ENCODE measurements at regions not wholly inside any gene's neighbourhood (a gene's known extent, or its start where the extent isn't known, plus 50 kb on each side); places are given as distances from the start of the nearest gene placed in this dataset.

GRCh38 chr5:28567048-28567447 is 1528.7 kb upstream of the CDH9 start:
- Histone ChIP-seq H3K14ac (ENCODE audit: insufficient read depth, low read length) (no peak overlapping the region), H2BK5ac (ENCODE audit: insufficient read length, low read length) (no peak overlapping the region), H4K8ac (replicated peaks; ENCODE audit: insufficient read length, low read depth, low read length) (no peak overlapping the region), H3K9ac (ENCODE audit: extremely low read depth, insufficient read length, low read length) (no peak overlapping the region), H2BK15ac (ENCODE audit: low read depth, low read length) (no peak overlapping the region), H3K4ac (ENCODE audit: low read depth, low read length) (no peak overlapping the region), H2BK12ac (ENCODE audit: insufficient read length, low read depth, low read length) (no peak overlapping the region), H3K4me2 (ENCODE audit: insufficient read depth, insufficient read length, low read length) (no peak overlapping the region), H3T11ph (ENCODE audit: low read length) (no peak overlapping the region), H3K4me1 (ENCODE audit: insufficient read depth, low read length) (no peaks in the 10 kb centered on the region), H4K91ac (ENCODE audit: insufficient read length, low read depth, low read length) (no peak overlapping the region), H3K9me3 (ENCODE audit: control insufficient read depth, low read depth, low read length) (no peaks in the 10 kb centered on the region), H3K56ac (ENCODE audit: insufficient read length, low read depth, low read length) (no peak overlapping the region), H3K27ac (ENCODE audit: insufficient read length, low read depth, low read length) (no peak overlapping the region), H4K5ac (ENCODE audit: insufficient read length, low read depth, low read length) (no peak overlapping the region), H3K23ac (ENCODE audit: insufficient read length, low read depth, low read length) (no peak overlapping the region), H2BK20ac (ENCODE audit: low read depth, low read length, poor library complexity, severe bottlenecking) (no peak overlapping the region), H3K79me2 (ENCODE audit: insufficient read depth, low read length) (no peaks in the 10 kb centered on the region), H3K27me3 (ENCODE audit: insufficient read depth, low read length) (no peaks in the 10 kb centered on the region), H2BK120ac (ENCODE audit: low read depth, low read length, poor library complexity, severe bottlenecking) (no peak overlapping the region), H3K23me2 (ENCODE audit: insufficient read length, low read depth, low read length, poor library complexity, severe bottlenecking) (no peaks in the 10 kb centered on the region), H3K79me1 (ENCODE audit: insufficient read depth, low read depth, low read length, poor library complexity, severe bottlenecking) (no peaks in the 10 kb centered on the region), H3K18ac (ENCODE audit: insufficient read length, low read depth, low read length) (no peak overlapping the region), H2AFZ (ENCODE audit: low read length) (no peak overlapping the region), H2AK5ac (ENCODE audit: insufficient read length, low read length) (no peak overlapping the region), H4K20me1 (ENCODE audit: control insufficient read depth, insufficient read depth, insufficient read length) (no peaks in the 10 kb centered on the region)
- H3K9me3 Mint-ChIP-seq: peaks cover 1% of the 10 kb centered on the region in 2 experiments; a peak in 3 of 5 replicates
- H3K4me3 Mint-ChIP-seq: no peak overlapping the region
- no peaks in the 10 kb centered on the region for H3K27me3 Mint-ChIP-seq (ENCODE audit: low read depth)
- no peak for DNase-seq
- H3K27ac Mint-ChIP-seq: no peak overlapping the region
- 100% methylated on average over 3 of the region's 6 CpGs for WGBS (ENCODE audit: extremely low coverage, insufficient read length, low lambda C conversion rate)
- no peaks in the 10 kb centered on the region for H3K36me3 Mint-ChIP-seq (ENCODE audit: insufficient read depth in 1 of 3, low read depth in 3 of 3)
- no peaks in the 10 kb centered on the region for H3K4me1 Mint-ChIP-seq
- no peak for TF ChIP-seq CTCF (conservative IDR thresholded peaks at IDR 0.05)

Measured in H9 (cell line).